Fibroblast of skin of right quadriceps (primary cell): ENCODE measurements at regions not wholly inside any gene's neighbourhood (a gene's known extent, or its start where the extent isn't known, plus 50 kb on each side); places are given as distances from the start of the nearest gene placed in this dataset.
"Not testable (repeated sequence)": the region's sequence is repeated elsewhere in the genome, so short reads cannot be mapped to it uniquely, and the experiment has no call there.

Experiments used
- DNase-seq: peaks from one replicate; pipeline ENCODE4 v3.0.0-alpha.2; 2013

GRCh38 chr6:69466979-69467570 lies 329.7 kb downstream of the LMBRD1 start:
- no peak for DNase-seq

- DNase-seq = no peak
These were observed 330.9 kb downstream of the LMBRD1 start for GRCh38 chr6:69465866-69466265.

DNA sequence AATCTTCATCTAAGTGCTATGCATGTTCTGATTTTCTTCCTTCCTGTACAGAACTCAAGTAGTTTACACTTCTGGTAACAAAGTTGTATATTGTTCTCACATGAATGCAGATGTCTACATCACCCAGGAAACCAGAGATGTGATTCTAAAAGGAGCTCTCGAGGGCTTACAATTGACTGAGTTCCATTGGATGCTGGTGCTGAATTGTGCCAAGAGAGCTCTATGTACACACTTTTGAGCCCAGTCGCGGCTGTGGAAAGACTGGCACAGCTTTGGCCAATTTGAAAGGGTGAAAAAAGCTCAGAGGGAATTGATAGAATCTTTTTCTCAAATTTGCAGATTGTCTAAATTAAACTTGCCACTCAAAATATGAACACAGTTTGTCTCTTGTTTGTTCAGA lies 340.7 kb downstream of the LMBRD1 start:
- DNase-seq = no peak

GRCh38 chr6:69454619-69455018 lies 342.2 kb downstream of the LMBRD1 start:
- DNase-seq = not testable (repeated sequence)

GRCh38 chr6:69450493-69450892 lies 346.3 kb downstream of the LMBRD1 start:
- DNase-seq = not testable (repeated sequence)

DNA sequence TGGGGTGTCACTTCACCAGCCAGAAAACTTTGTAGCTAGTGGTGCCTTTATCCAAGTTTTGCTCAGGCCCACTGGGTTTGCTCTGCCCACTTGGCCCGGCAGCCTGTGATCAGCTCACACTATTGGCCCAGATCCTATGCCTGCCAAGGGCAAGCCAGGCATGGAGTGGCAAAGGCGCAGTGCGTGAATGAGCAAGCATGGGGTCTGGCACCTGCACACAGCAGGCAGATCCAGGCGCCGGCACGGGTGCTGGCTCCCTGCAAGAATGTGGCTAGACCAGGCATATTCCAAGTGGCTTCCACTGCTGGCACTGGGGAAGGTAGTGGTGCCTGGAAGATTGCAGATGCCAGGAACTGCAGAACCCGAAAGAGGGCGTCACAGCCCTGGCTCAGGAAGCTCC lies 346.9 kb downstream of the LMBRD1 start:
- no peak for DNase-seq
